ENCODE measurements at regions not wholly inside any gene's neighbourhood (a gene's known extent, or its start where the extent isn't known, plus 50 kb on each side); places are given as distances from the start of the nearest gene placed in this dataset.
"Not testable (repeated sequence)": the region's sequence is repeated elsewhere in the genome, so short reads cannot be mapped to it uniquely, and the experiment has no call there.

GRCh38 chrX:144601010-144601409 lies 646.3 kb upstream of the SPANXN1 start:
- TF ChIP-seq CTCF (IDR thresholded peaks at IDR 0.05) (no peak), POLR2A (IDR thresholded peaks at IDR 0.05) (no peak)
- no peak overlapping the region for H3K27ac ChIP-seq
- no peaks in the 10 kb centered on the region for H3K36me3 ChIP-seq (ENCODE audit: low read depth, missing control alignments)
- no peaks in the 10 kb centered on the region for H3K9me3 ChIP-seq
- DNase-seq, result no peak
- H3K4me1 ChIP-seq, result no peaks in the 10 kb centered on the region
- intact Hi-C loops (cut with DNase I; ENCODE audit: low total_unique reads), result no loop called here
- no peaks in the 10 kb centered on the region for H3K27me3 ChIP-seq
- no peak overlapping the region for H3K4me3 ChIP-seq
- WGBS, 2 donors, result 77 to 90% methylated on average over 2 of the region's 2 CpGs

- 69 to 94% methylated on average over 4 of the region's 4 CpGs for WGBS, 2 donors
- DNase-seq, result no peak
- Histone ChIP-seq H3K4me1 (no peaks in the 10 kb centered on the region), H3K27ac (no peak overlapping the region), H3K9me3 (no peaks in the 10 kb centered on the region), H3K27me3 (no peaks in the 10 kb centered on the region), H3K4me3 (no peak overlapping the region), H3K36me3 (ENCODE audit: low read depth, missing control alignments) (no peaks in the 10 kb centered on the region)
- TF ChIP-seq CTCF (IDR thresholded peaks at IDR 0.05), result no peak
- no peak for TF ChIP-seq POLR2A (IDR thresholded peaks at IDR 0.05)
- intact Hi-C loops (cut with DNase I; ENCODE audit: low total_unique reads), result no loop called here
Observed at GRCh38 chrX:144612076-144612475, 635.2 kb upstream of the SPANXN1 start.

- Histone ChIP-seq H3K4me1 (no peaks in the 10 kb centered on the region), H3K9me3 (no peaks in the 10 kb centered on the region), H3K4me3 (no peak overlapping the region), H3K27ac (no peak overlapping the region), H3K36me3 (ENCODE audit: low read depth, missing control alignments) (no peaks in the 10 kb centered on the region), H3K27me3 (no peaks in the 10 kb centered on the region)
- intact Hi-C loops (cut with DNase I; ENCODE audit: low total_unique reads), result no loop called here
- no peak for DNase-seq
- 72 to 88% methylated on average over 4 of the region's 4 CpGs for WGBS, 2 donors
- TF ChIP-seq POLR2A (IDR thresholded peaks at IDR 0.05) (no peak), CTCF (IDR thresholded peaks at IDR 0.05) (no peak)
Observed at GRCh38 chrX:144616317-144616716, 631.0 kb upstream of the SPANXN1 start.

- WGBS, 2 donors, result 41 to 80% methylated on average over 2 to 3 of the region's 3 CpGs
- Histone ChIP-seq H3K4me1 (no peaks in the 10 kb centered on the region), H3K4me3 (no peak overlapping the region), H3K36me3 (ENCODE audit: low read depth, missing control alignments) (no peaks in the 10 kb centered on the region), H3K27ac (no peak overlapping the region), H3K9me3 (no peaks in the 10 kb centered on the region), H3K27me3 (no peaks in the 10 kb centered on the region)
- no peak for DNase-seq
- intact Hi-C loops (cut with DNase I; ENCODE audit: low total_unique reads), result no loop called here
- TF ChIP-seq POLR2A (IDR thresholded peaks at IDR 0.05) (no peak), CTCF (IDR thresholded peaks at IDR 0.05) (no peak)
Observed at GRCh38 chrX:144627947-144628346, 619.4 kb upstream of the SPANXN1 start.

GRCh38 chrX:144634451-144634850 lies 612.9 kb upstream of the SPANXN1 start:
- intact Hi-C loops (cut with DNase I; ENCODE audit: low total_unique reads); H3K27me3 ChIP-seq; H3K4me3 ChIP-seq; DNase-seq; H3K36me3 ChIP-seq (ENCODE audit: low read depth, missing control alignments); H3K4me1 ChIP-seq; H3K27ac ChIP-seq; H3K9me3 ChIP-seq: not testable (repeated sequence)
- 87 to 89% methylated on average over 5 to 7 of the region's 8 CpGs for WGBS, 2 donors
